ENCODE measurements at regions not wholly inside any gene's neighbourhood (a gene's known extent, or its start where the extent isn't known, plus 50 kb on each side); places are given as distances from the start of the nearest gene placed in this dataset.

DNA sequence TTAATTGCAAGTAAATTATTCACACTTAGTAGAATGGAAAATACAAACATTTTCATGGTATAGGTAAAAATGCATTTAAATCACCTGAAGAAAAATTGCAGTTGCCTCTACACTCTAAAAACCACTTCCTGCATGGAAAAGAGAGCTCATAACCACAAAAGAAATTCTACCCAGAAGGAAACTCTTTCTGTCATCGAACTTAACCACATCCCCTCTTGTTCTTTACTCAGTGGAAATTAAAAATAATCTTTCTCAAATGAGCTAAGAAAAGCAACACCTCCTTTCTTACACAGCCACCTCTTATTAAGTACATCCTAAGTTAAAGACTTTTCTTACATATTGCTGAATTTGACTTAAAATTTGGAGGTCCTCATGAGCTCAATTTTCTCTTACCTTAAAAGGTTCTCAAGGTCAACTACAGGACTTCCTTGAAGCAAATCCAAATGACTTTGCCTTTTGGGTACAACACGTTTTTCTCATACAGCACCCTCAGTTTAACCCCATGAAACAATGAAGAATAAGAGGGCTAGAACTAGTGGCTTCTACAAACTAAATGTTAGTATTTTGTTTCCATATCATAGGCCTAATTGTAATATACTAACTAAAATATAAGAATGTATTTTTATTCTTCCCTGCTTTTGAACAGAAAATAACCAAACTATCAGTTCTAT is 109.1 kb upstream of the CRIM1 start:
- no peak overlapping the region for H3K27ac ChIP-seq (ENCODE audit: low read depth, low read length)
- TF ChIP-seq EZH2 (IDR thresholded peaks at IDR 0.05; ENCODE audit: insufficient read depth, low read length) = no peak
- TF ChIP-seq, protein P1, sequence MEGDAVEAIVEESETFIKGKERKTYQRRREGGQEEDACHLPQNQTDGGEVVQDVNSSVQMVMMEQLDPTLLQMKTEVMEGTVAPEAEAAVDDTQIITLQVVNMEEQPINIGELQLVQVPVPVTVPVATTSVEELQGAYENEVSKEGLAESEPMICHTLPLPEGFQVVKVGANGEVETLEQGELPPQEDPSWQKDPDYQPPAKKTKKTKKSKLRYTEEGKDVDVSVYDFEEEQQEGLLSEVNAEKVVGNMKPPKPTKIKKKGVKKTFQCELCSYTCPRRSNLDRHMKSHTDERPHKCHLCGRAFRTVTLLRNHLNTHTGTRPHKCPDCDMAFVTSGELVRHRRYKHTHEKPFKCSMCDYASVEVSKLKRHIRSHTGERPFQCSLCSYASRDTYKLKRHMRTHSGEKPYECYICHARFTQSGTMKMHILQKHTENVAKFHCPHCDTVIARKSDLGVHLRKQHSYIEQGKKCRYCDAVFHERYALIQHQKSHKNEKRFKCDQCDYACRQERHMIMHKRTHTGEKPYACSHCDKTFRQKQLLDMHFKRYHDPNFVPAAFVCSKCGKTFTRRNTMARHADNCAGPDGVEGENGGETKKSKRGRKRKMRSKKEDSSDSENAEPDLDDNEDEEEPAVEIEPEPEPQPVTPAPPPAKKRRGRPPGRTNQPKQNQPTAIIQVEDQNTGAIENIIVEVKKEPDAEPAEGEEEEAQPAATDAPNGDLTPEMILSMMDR (IDR thresholded peaks at IDR 0.05; ENCODE audit: insufficient read depth, low read depth, low read length) = no peak
- H2AFZ ChIP-seq (ENCODE audit: low read depth, low read length) = no peak overlapping the region
- H4K20me1 ChIP-seq (ENCODE audit: insufficient read depth, low read length) = no peaks in the 10 kb centered on the region
- H3K4me2 ChIP-seq (ENCODE audit: low read length) = no peak overlapping the region
- H3K36me3 Mint-ChIP-seq (ENCODE audit: low read depth, unreplicated experiment) = no peaks in the 10 kb centered on the region
- no peak for FAIRE-seq
- no peaks in the 10 kb centered on the region for H3K9me3 ChIP-seq (ENCODE audit: insufficient read depth, low read depth, low read length)
- H3K27me3 Mint-ChIP-seq (ENCODE audit: low read depth, unreplicated experiment) = peaks cover 1% of the 10 kb centered on the region
- DNase-seq (ENCODE audit: low read depth) = peak; percentile 59
- H3K4me3 Mint-ChIP-seq (ENCODE audit: unreplicated experiment) = no peak overlapping the region
- no peaks in the 10 kb centered on the region for H3K4me1 ChIP-seq (ENCODE audit: insufficient read depth, low read length)
- H3K27me3 ChIP-seq (ENCODE audit: insufficient read depth, low read length) = no peaks in the 10 kb centered on the region
- H3K36me3 ChIP-seq (ENCODE audit: insufficient read depth, low read length) = no peaks in the 10 kb centered on the region
- H3K9ac ChIP-seq (ENCODE audit: low read length) = no peak overlapping the region
- H3K27ac Mint-ChIP-seq (ENCODE audit: unreplicated experiment) = no peak overlapping the region
- no peak overlapping the region for H3K4me3 ChIP-seq (ENCODE audit: insufficient read depth, low read depth, low read length)
- peaks cover 16% of the 10 kb centered on the region for H3K4me1 Mint-ChIP-seq (ENCODE audit: low read depth, unreplicated experiment)
- H3K79me2 ChIP-seq (ENCODE audit: insufficient read depth, low read length) = no peaks in the 10 kb centered on the region
- H3K9me3 Mint-ChIP-seq (ENCODE audit: unreplicated experiment) = no peaks in the 10 kb centered on the region

DNA sequence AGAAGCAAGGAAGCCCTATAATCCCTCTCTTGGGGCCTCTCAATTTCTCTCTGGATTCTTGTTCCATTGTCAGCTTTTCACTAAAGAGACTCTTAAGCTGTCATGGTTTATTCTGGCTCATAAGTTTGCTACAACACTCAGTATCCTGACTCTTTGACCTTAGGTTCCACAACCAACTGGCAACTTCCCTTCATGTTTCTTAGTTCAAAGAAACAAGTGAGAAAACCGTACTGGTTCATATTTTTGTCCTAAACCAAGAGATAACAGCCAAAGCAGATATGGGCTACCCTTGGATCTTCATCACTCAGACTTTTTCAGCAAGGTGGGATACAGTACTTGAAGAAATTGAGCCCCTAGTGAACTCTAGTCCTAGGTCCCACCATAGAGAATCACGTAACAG is 109.9 kb upstream of the CRIM1 start:
- no peak overlapping the region for H3K27ac ChIP-seq (ENCODE audit: low read depth, low read length)
- H3K9ac ChIP-seq (ENCODE audit: low read length) = no peak overlapping the region
- peaks cover 16% of the 10 kb centered on the region for H3K4me1 Mint-ChIP-seq (ENCODE audit: low read depth, unreplicated experiment)
- H3K9me3 ChIP-seq (ENCODE audit: insufficient read depth, low read depth, low read length) = no peaks in the 10 kb centered on the region
- no peak for TF ChIP-seq EZH2 (IDR thresholded peaks at IDR 0.05; ENCODE audit: insufficient read depth, low read length)
- TF ChIP-seq, protein P1 (IDR thresholded peaks at IDR 0.05; ENCODE audit: insufficient read depth, low read depth, low read length) = no peak
- no peak overlapping the region for H3K4me2 ChIP-seq (ENCODE audit: low read length)
- FAIRE-seq = no peak
- no peaks in the 10 kb centered on the region for H3K9me3 Mint-ChIP-seq (ENCODE audit: unreplicated experiment)
- H3K4me1 ChIP-seq (ENCODE audit: insufficient read depth, low read length) = no peaks in the 10 kb centered on the region
- peaks cover 1% of the 10 kb centered on the region for H3K27me3 Mint-ChIP-seq (ENCODE audit: low read depth, unreplicated experiment)
- no peak overlapping the region for H2AFZ ChIP-seq (ENCODE audit: low read depth, low read length)
- H3K4me3 Mint-ChIP-seq (ENCODE audit: unreplicated experiment) = no peak overlapping the region
- no peak overlapping the region for H3K27ac Mint-ChIP-seq (ENCODE audit: unreplicated experiment)
- H3K36me3 Mint-ChIP-seq (ENCODE audit: low read depth, unreplicated experiment) = no peaks in the 10 kb centered on the region
- no peak overlapping the region for H3K4me3 ChIP-seq (ENCODE audit: insufficient read depth, low read depth, low read length)
- H4K20me1 ChIP-seq (ENCODE audit: insufficient read depth, low read length) = no peaks in the 10 kb centered on the region
- no peaks in the 10 kb centered on the region for H3K36me3 ChIP-seq (ENCODE audit: insufficient read depth, low read length)
- H3K27me3 ChIP-seq (ENCODE audit: insufficient read depth, low read length) = no peaks in the 10 kb centered on the region
- DNase-seq (ENCODE audit: low read depth) = no peak
- H3K79me2 ChIP-seq (ENCODE audit: insufficient read depth, low read length) = no peaks in the 10 kb centered on the region

DNA sequence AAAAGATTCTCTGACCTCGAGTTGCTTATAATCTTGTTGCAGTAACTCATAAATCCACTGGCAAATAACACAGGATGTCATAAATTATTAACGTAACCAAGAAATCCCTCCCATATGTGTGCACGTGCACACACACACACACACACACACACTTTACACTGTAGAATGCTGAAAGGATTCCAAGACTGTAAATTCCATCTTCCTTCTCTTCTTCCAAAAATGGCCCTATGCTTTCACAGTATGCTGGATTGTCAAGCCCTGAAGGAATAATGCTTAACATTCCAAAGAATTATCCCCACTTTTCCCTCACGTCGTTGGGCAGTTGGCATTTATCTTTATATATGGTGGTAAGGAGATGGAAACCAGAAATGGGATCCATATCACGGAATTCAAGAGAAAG is 117.5 kb upstream of the CRIM1 start:
- H3K27me3 ChIP-seq (ENCODE audit: insufficient read depth, low read length) = no peaks in the 10 kb centered on the region
- no peaks in the 10 kb centered on the region for H3K79me2 ChIP-seq (ENCODE audit: insufficient read depth, low read length)
- H3K9me3 Mint-ChIP-seq (ENCODE audit: unreplicated experiment) = peaks cover 1% of the 10 kb centered on the region
- no peak overlapping the region for H3K4me3 Mint-ChIP-seq (ENCODE audit: unreplicated experiment)
- H3K36me3 ChIP-seq (ENCODE audit: insufficient read depth, low read length) = no peaks in the 10 kb centered on the region
- no peaks in the 10 kb centered on the region for H4K20me1 ChIP-seq (ENCODE audit: insufficient read depth, low read length)
- H2AFZ ChIP-seq (ENCODE audit: low read depth, low read length) = no peak overlapping the region
- H3K27ac Mint-ChIP-seq (ENCODE audit: unreplicated experiment) = no peak overlapping the region
- H3K4me1 Mint-ChIP-seq (ENCODE audit: low read depth, unreplicated experiment) = peaks cover 1% of the 10 kb centered on the region
- H3K9me3 ChIP-seq (ENCODE audit: insufficient read depth, low read depth, low read length) = no peaks in the 10 kb centered on the region
- no peaks in the 10 kb centered on the region for H3K36me3 Mint-ChIP-seq (ENCODE audit: low read depth, unreplicated experiment)
- H3K4me1 ChIP-seq (ENCODE audit: insufficient read depth, low read length) = no peaks in the 10 kb centered on the region
- H3K4me2 ChIP-seq (ENCODE audit: low read length) = no peak overlapping the region
- H3K4me3 ChIP-seq (ENCODE audit: insufficient read depth, low read depth, low read length) = no peak overlapping the region
- TF ChIP-seq EZH2 (IDR thresholded peaks at IDR 0.05; ENCODE audit: insufficient read depth, low read length) = no peak
- TF ChIP-seq, protein P1 (IDR thresholded peaks at IDR 0.05; ENCODE audit: insufficient read depth, low read depth, low read length) = no peak
- no peak overlapping the region for H3K9ac ChIP-seq (ENCODE audit: low read length)
- peaks cover 1% of the 10 kb centered on the region for H3K27me3 Mint-ChIP-seq (ENCODE audit: low read depth, unreplicated experiment)
- H3K27ac ChIP-seq (ENCODE audit: low read depth, low read length) = no peak overlapping the region
- no peak for DNase-seq (ENCODE audit: low read depth)
- FAIRE-seq = no peak
